Stimulated activated CD4-positive, alpha-beta T cell treated with anti-CD3 and anti-CD28 coated beads, TNF-alpha, amount 100 ng/mL, for 24 hours (primary cell): ENCODE measurements at regions not wholly inside any gene's neighbourhood (a gene's known extent, or its start where the extent isn't known, plus 50 kb on each side); places are given as distances from the start of the nearest gene placed in this dataset.
"Not testable (repeated sequence)": the region's sequence is repeated elsewhere in the genome, so short reads cannot be mapped to it uniquely, and the experiment has no call there.

Experiments used
- DNase-seq, 3 experiments: peaks; one replicate each; pipeline ENCODE4 v3.0.0-alpha.2; 2020; ENCODE audit warnings: low read depth in 3 of 3

DNA sequence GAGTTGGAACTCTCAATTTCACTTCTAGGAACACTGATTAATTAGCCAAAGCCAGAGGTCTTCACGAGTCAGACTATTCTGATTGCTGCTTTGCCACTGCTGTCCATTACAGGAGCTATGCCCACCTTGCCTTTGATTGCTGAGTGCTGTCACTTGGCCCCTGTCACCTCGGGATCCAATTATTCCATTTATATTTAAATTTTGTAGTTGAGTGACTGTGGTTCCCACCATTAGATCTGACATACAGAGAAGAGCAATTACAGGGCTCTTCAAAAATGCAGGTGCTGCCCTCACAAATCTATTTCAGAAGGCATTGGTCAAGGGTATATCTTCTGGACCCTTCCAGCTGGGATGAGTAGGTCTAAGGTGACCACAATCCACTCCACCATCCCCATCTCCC is 200.8 kb downstream of the GJA1 start:
- not testable (repeated sequence) for DNase-seq

DNA sequence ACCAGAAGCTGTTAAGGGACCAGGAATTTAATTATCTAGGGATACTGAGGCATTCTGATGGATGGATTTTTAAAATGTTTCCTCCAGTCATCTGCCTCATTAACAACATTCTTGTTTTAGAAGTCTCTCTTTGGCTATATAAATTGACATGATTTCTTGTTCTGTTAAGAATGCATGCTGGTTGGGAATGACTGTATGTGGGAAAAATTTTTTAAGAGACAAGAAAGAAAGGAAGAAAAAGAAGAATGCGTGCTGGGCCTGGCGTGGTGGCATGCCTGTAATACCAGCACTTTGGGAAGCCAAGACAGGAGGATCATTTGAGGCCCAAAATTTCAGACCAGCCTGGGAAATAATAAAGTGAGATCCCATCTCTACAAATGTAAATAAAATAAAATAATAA is 203.6 kb downstream of the GJA1 start:
- no peak for DNase-seq

DNA sequence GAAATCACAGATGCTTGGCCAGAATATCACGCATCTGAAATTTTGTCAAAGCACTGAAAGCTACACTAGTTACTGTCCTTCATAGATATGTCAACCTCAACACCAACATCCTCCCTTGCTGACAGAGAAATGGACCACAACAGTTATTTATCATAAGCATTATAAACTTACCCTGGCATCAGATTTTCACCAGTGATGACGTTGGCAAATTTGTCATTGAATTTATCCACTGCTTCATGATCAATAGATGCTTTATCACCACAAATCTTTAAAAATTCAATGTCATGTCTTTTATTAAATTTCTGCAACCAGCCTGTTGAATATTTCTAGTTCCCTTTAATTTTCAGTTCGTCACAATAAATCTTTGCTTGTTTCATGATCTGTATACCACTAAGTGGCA is 205.7 kb downstream of the GJA1 start:
- DNase-seq, result no peak

DNA sequence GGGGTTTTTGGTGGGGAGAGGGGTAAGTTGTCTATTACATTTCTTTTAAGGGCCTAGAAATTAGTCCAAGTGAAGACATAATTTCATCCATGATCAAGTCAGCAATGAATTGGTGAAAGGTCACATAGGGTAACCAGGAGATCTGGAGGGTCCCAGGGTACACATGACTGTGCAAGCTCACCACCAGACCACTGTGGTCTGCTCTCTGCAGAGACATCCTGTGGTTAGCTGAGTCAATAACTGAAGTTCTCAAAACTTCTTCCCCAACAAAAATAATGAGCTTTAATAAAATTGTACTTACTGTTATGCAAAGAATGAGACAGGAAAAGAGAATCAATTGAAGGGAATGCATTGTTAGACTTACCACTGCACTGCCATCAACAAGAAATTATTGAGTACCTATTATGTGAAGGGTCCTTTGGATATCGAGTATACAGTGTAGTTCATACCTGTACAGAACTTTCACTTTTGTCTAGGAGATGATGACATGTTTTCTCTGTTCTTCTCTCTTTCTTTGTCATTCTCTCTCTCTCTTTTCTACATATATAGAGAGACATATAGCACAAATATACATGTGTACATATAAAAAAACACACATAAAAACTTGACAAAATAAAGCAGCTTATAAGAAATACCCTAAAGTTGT is 209.8 kb downstream of the GJA1 start:
- no peak for DNase-seq

DNA sequence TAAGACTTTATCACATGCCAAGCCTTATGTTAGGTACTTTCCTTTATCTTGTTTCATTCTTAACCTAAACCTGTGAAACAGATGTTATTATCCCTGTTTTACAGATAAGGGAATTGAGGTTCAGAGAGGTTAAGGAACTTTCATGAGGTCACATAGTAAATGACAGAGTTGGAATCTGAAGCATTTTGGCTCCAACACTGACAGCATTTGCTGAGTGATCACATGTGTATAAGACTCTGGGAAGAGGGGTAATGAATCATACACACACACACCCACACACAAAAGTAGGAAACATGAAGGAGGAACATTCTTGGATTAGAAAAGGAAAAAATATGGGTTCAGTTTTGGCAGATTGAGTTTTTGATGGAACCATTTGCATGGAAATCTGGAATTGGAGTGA is 212.5 kb downstream of the GJA1 start:
- DNase-seq, result no peak

DNA sequence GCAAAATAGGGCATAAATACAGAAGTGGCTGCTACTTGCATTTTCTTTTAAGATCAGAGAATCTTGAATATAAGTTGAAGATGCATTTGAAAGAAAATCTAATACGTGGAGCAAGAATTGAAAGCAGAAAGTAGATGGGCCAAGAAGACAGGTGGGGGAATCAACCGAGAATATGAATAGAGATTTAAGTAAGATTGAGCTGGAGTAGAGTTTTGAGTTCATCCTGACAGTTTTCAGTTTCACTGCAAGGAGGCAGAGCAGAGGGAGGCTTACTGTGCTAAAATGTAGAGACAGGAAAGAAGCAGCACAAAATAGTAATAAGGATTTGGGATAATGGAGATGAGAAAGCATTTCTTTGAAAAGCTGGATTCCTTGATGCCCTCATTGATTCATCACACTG is 214.5 kb downstream of the GJA1 start:
- no peak for DNase-seq

DNA sequence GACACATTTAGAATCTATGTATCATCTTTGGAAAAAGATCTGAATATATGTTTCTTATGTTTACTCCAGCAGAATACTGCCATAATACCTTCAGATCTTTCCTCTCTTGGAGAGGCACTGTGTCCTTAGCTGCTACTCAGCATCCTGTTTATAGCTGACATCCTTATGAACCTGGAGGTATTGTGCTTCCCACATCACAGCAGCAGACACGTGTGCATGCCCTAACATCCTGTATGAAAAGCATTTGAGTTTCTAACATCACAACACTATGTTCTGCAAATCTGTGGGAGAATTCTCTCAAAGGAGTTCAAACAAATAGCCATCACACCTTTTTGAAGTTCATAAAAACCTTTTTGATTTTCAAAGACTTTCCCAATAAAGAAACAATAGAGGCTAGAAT is 216.0 kb downstream of the GJA1 start:
- no peak for DNase-seq

DNA sequence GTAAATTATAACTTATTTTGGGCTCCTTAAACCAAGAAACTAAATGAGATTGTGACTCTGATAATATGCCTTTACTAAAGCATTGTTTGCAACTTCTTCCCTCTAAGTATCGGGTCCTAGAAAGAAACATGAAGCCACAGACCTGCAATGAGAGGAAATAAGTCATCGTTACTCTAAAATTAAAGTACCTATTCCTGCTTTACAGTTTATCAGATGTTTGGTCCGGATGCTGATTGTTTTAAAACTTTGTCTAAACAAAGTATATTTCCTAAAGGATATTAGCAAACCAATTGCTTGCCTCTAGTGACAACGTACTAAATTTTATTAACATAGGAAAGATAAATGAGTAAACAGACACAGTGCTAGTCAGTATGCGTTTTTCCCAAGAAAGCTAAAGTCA is 216.8 kb downstream of the GJA1 start:
- no peak for DNase-seq

DNA sequence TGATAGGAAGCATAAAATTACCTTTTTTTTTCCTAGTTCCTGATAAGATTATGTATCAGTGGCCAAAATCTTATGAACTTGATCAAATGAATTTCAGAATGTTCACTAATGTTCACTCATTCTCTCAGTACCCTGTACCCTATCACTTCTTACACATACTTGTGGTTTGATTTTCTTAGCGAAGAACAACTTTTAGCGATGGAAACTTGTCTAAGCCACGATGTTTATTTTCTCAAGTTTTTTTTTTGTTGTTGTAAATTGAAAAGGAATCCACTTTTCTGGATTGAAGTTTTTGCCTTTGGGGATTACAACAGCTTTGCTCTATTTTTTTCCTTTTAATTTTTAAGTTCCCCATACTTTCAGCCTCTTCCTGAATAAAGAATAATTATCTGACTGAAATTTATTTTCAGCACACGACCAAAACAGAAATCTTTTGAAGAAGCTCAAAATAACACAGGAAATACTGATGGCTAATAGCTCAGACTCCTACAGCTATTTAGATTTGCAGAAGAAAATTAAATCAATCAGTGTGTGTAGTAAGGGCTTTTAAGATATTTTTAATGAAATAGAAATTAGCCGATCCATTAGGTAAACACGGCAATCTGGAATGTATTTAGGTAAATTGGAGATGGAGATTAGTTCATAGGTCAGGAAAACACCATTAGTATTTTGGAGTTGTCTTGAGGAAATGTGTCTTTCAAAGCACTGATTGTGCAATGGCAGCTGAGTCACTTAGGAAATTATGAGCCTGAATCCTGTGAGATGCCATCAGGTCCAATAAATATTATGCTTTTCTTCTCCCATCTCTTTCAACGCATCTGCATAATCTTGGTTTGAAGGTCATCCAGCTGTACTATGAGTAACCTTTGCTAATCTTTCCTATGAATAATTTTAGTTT is 217.5 kb downstream of the GJA1 start:
- no peak for DNase-seq

DNA sequence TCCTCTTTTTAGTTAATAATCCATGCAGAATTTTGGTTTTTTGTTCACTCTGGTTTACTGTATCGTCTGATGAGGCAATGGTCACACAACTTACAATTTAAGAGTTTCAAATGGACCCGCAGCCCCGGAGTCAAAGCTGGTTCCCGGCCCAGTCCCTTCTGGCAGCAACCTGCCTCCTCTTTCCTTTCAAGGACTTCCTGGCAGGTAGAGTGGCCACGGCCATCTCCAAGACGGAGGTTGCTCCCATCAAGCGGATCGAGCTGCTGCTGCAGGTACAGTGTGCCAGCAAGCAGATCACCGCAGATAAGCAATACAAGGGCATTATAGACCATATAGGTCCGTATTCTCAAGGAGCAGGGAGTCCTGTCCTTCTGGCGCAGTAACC is 218.2 kb downstream of the GJA1 start:
- no peak for DNase-seq

DNA sequence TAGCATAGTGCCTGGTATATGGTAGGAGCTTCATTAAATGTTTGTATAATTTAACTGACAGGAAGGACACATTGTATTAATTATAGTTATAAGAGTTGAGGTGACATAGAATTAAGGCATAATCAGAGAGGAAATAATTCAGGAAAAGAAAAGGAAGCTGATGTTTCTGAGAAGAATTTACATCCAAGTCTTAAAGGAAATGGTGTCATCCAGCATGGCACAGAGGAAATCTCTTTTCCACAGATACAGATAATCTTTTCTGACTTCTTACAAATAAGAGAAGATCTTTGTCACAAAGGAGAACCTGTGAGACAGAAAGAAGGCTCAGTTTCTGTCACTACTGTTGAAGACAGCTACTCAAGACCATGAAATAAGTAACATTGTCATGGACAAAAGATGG is 222.5 kb downstream of the GJA1 start:
- no peak for DNase-seq

DNA sequence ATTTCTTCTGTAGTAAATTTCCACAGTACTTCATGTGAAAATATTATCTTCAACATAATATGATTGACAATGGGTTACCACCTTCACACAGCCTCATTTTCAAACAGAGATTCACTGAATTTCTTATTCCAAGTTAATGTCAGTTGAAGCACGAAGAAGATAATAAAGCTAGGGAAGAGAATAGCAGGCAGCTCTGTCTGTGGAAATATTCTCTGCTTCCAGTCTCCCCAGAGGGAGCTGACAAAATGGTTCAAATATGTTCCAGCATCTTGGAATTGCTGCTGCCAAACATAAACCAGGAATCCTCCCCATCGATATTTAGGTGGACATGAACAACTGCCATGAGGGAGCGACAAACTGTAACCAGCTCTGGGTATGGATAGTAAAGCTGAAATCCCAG is 224.8 kb downstream of the GJA1 start:
- no peak for DNase-seq

DNA sequence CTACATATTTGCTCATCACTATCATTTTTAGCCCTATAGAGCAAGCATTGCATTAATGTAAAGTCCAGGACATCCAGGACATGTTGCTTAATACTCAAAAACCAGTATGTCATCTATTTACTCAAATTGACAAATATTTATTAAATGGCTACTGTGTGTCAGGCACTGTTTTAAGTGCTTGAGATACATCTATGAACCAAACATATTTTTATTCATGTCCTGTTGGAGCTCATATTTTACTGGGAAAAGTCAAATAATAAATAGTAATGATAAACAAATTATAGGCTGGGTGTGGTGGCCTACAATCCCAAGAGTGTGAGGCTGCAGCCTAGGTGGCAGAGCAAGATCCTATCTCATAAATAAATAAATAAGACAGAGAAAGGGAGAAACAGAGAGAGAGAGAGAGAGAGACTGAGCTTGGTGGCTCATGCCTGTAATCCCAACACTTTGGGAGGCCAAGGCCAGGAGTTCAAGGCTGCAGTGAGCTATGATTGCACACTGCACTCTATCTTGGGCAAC is 227.9 kb downstream of the GJA1 start:
- DNase-seq, result no peak

DNA sequence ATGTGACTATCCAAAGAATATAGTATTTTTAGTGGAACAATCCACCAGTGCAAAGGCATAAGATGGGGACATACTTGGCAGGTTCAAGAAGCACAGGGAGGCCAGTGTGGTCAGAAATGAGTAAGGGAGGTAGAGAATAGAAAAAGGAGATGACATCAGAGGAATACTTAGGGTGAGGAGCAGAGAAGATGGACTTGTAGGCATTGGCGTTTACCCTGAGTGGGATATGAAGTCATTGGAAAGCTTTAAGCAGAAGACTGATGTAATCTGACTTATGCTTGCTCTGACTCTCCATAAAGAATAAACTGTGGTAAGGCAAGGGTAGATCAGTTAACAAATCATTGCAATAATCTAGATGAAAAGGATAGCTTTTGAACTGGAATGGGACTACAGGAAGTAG is 228.7 kb downstream of the GJA1 start:
- no peak for DNase-seq

DNA sequence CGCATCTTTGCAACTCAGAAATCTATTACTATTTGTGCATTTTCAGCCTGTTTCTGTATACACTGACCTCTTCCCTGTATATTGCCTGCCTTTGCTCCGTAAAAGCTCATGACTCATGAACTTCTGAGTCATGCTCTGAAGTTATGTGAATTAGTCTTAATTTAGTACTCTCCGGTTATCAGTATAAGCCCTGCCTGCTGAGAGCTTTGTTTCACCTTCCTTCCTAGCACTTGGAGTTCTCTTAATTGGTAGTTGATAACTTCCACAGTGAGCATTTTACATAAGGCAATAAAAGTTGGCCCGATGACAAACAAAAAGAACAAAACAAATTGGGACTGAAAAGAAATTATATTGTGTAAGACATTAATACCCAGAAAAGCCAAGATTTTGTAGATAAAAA is 231.4 kb downstream of the GJA1 start:
- no peak for DNase-seq

DNA sequence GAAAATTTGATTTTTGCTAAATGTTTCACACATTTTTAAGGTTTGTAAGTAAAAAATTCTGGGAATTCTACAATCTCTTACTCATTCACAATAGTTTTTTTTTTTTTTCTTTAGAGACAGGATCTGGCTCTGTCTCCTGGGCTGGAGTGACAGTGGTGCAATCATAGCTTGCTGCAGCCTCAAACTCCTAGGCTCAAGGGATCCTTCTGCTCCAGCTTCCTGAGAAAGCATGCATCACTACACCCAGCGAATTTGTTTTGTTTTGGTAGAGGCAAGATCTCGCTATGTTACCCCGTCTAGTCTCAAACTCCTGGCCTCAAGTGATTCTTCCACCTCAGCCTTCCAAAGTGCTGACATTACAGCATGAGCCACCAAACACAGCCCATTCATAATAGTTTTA is 232.8 kb downstream of the GJA1 start:
- DNase-seq, result no peak

DNA sequence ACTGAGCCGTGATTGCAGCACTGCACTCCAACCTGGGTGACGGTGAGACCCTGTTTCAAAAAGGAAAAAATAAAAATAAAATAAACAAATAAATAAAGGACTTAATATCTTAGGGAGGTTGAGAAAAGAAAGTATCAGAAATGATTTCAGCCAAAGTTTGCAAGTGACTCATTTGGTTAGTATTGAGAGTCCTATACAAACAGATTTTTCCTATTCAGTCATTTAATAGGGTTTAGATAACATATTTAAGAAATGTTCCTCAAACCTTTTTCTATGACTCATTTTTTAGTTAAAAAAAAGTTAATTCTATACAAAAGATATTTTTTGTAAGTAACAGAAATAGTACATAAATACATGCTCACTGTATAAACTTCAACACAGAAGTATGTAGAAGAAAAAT is 235.1 kb downstream of the GJA1 start:
- DNase-seq, result no peak

DNA sequence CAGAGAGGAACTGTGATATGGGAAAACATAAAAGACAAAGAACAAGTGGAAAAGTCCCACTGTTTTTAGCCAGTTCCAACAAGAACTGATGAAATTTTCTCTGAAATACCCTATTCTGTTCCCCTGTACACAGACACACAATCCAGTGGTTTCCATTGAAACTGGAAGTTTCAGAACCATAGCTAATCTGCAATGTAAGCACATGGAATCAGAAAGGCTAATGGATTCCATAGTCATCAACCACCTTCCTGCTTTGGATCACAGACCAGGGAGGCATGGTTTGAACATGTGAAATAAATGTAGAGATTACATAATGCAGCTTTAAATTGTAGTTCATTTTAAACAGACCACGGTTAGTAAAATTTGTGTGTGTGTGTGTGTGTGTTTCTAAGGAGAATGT is 242.1 kb downstream of the GJA1 start:
- no peak for DNase-seq

DNA sequence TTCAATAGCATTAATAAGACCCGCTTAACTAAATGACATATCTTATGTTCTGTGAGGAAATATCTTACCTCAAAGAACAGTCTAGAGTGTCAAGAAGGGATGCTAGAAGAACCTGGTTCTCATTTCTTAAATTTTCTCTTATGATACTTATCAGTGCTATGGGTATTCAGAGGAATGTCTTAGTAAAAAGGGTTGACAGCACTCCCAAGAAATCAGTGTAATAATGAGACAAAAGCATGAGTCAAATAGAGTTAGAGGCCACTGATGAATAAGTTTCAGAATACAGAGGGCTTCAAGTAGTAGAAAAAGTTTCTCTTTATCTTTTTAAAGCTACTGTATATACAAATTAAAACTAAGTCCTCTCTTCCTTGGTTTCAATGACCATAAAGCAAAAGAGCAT is 242.8 kb downstream of the GJA1 start:
- DNase-seq, result no peak

DNA sequence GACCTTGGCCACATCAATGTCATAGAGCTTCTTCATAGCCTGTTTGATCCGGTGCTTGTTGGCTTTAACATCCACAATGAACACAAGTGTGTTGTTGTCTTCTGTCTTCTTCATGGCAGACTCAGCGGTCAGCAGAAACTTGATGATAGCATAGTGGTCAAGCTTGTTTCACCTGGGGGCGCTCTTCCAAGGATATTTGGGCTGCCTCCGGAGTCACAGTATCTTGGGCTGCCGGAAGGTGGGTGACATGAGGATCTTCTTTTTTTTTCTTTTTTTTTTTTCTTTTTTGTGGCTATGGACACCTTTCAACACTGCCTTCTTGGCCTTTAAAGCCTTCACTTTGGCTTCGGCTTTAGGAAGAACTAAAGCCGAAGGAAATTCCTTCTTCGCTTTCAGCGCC is 244.6 kb downstream of the GJA1 start:
- DNase-seq, result no peak

DNA sequence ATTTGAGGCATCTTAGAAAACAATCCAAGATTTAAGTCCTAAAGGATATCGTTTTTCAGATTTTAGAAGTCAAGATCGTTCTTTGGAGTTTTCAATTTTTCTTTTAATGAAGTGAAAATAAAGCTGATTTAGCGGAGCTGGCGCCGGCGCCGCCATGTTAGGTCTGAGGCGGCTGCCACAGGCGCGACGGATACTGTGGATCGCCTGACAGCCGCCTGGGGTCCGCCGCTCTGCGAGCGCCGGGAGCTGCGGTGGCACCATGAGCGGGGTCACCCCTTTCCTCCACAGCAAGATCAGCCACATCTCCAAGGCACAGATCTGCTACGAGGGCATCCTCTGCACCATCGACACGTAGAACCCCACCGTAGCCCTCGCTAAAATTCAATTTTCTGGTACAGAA is 247.2 kb downstream of the GJA1 start:
- DNase-seq, result no peak

DNA sequence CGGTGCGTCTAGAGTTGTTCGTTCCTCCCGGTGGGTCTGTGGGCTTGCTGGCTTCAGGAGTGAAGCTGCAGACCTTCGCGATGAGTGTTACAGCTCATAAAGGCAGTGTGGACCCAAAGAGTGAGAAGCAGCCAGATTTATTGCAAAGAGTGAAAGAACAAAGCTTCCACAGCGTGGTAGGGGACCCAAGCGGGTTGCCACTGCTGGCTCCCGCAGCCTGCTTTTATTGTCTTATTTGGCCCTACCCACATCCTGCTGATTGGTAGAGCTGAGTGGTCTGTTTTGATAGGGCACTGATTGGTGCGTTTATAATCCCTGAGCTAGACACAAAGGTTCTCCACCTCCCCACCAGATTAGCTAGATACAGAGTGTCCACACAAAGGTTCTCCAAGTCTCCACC is 250.4 kb downstream of the GJA1 start:
- DNase-seq, result not testable (repeated sequence)

DNA sequence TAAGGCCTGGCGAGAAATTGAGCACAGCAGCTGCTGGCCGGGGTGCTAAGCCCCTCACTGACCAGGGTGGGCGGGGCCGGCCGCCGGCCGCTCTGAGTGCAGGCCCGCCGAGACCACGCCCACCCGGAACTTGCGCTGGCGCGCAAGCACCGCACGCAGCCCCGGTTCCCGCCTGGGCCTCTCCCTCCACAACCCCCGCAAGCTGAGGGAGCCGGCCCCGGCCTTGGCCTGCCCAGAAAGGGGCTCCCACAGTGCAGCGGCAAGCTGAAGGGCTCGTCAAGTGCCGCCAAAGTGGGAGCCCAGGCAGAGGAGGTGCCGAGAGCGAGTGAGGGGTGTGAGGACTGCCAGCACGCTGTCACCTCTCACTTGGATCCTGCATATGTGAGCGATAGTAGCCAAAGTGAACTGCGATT is 251.2 kb downstream of the GJA1 start:
- DNase-seq, result no peak
